Right atrium auricular region (tissue), 2 donors: ENCODE measurements at regions not wholly inside any gene's neighbourhood (a gene's known extent, or its start where the extent isn't known, plus 50 kb on each side); places are given as distances from the start of the nearest gene placed in this dataset.

ENCODE experiments used
- DNase-seq: peaks from one replicate; pipeline ENCODE4 v3.0.0-alpha.2; 2019; ENCODE audit warnings: low spot score
- H3K27ac ChIP-seq, 2 donors: fragments of 200-600 bp; sonication (generic); 1 replicate in 1 of 2; 2 replicates in 1 of 2; pipeline ENCODE4 v1.5.1; 2016 to 2019
- H3K27me3 ChIP-seq, 2 donors: fragments of 200-600 bp; sonication (generic); one replicate each; pipeline versions ENCODE4 v1.5.1 to v1.6.0; 2017 to 2019
- H3K36me3 ChIP-seq: fragments of 200-600 bp; sonication (generic); one replicate; pipeline ENCODE4 v1.5.1; 2016
- H3K4me1 ChIP-seq, 2 donors: fragments of 200-600 bp; sonication (generic); one replicate each; pipeline versions ENCODE4 v1.5.1 to v1.6.0; 2017 to 2019
- H3K4me3 ChIP-seq, 2 donors: fragments of 200-600 bp; sonication (generic); 1 replicate in 1 of 2; 2 replicates in 1 of 2; pipeline ENCODE4 v1.5.1; 2017 to 2019; ENCODE audit warnings: mild to moderate bottlenecking in 1 of 2, moderate library complexity in 1 of 2
- H3K9me3 ChIP-seq, 2 donors: fragments of 200-600 bp; sonication (generic); one replicate each; pipeline ENCODE4 v1.5.1; 2019
- TF ChIP-seq, protein P1 (sequence below), 2 donors: fragments of 200-600 bp; sonication (generic); IDR thresholded peaks; one replicate each; pipeline ENCODE4 v1.5.1; 2019; ENCODE audit warnings: antibody characterized with exemption in 2 of 2

DNA sequence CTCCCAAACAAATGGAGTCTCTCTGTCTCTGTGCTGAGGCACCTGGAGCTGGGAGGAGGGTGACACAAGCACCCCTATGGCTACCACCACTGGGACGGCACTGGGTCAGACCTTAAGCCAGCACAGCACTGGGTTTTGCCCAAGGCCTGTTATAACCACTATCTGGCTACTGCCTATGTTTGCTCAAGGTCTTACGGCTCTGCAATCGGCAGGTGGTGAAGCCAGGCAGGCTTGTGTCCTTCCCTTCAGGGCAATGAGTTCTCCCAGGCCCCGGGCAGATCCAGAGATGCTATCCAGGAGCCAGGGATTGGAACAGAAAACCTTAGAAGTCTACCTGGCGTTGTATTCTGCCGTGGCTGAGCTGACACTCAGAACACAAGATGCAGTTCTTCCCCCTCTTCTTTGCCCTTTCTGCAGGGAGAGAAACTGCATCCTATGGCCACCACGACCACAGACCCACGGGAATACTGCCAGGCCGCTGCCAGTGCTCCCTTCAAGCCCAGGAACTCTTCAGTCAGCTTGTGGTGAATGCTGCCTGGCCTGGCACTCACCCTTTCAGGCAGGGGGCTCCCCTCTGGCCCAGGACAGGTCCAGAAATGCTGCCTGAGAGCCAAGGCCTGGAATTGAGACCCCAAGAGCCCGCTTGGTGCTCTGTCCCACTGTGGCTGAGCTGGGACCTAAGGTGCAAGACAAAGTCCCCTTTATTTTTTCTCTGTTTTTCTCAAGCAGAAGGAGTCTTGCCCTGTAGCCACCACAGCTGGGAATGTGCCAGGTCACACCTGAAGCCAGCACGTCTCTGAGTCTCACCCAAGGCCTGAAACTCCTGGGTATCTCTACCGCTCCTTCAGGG lies 67.0 kb upstream of the FRMD1 start:
- Histone ChIP-seq H3K4me1 (no peaks in the 10 kb centered on the region), H3K36me3 (no peaks in the 10 kb centered on the region), H3K27ac (no peak overlapping the region), H3K9me3 (no peaks in the 10 kb centered on the region), H3K27me3 (no peaks in the 10 kb centered on the region), H3K4me3 (no peak overlapping the region)
- TF ChIP-seq, protein P1, sequence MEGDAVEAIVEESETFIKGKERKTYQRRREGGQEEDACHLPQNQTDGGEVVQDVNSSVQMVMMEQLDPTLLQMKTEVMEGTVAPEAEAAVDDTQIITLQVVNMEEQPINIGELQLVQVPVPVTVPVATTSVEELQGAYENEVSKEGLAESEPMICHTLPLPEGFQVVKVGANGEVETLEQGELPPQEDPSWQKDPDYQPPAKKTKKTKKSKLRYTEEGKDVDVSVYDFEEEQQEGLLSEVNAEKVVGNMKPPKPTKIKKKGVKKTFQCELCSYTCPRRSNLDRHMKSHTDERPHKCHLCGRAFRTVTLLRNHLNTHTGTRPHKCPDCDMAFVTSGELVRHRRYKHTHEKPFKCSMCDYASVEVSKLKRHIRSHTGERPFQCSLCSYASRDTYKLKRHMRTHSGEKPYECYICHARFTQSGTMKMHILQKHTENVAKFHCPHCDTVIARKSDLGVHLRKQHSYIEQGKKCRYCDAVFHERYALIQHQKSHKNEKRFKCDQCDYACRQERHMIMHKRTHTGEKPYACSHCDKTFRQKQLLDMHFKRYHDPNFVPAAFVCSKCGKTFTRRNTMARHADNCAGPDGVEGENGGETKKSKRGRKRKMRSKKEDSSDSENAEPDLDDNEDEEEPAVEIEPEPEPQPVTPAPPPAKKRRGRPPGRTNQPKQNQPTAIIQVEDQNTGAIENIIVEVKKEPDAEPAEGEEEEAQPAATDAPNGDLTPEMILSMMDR (IDR thresholded peaks at IDR 0.05), result no peak
- peak; percentile 43 for DNase-seq

- Histone ChIP-seq H3K36me3 (no peaks in the 10 kb centered on the region), H3K27ac (no peak overlapping the region), H3K9me3 (no peaks in the 10 kb centered on the region), H3K27me3 (no peaks in the 10 kb centered on the region), H3K4me3 (no peak overlapping the region), H3K4me1 (peaks cover 0 to under 1% of the 10 kb centered on the region in 2 donors)
- TF ChIP-seq, protein P1 (IDR thresholded peaks at IDR 0.05), result no peak
- DNase-seq, result peak; percentile 18
Observed at GRCh38 chr6:168139121-168139520, 60.1 kb upstream of the FRMD1 start.

DNA sequence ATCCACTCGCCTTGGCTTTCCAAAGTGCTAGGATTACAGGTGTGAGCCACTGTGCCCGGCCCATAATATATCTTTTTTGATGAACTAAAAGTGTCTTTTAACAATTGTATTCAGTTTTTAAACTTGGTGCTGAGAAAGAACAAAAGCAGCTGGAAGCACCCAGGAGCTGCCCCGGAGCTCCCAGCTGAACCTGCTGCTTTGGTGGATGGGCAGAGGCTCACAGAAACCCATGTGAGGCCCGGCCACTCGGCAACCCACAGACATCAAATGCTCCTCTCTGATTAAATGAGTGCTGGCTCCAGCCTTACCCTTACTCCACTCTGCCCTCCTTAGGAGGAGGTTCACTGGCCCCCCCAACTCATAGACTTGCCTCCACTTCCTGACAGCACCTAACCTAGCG lies 59.4 kb upstream of the FRMD1 start:
- TF ChIP-seq, protein P1 (IDR thresholded peaks at IDR 0.05), result no peak
- no peaks in the 10 kb centered on the region for H3K36me3 ChIP-seq
- peak; percentile 38 for DNase-seq
- H3K27me3 ChIP-seq, result no peaks in the 10 kb centered on the region
- H3K9me3 ChIP-seq, result no peaks in the 10 kb centered on the region
- H3K4me3 ChIP-seq, result no peak overlapping the region
- H3K27ac ChIP-seq, result no peak overlapping the region
- peaks cover 0 to 5% of the 10 kb centered on the region in 2 donors for H3K4me1 ChIP-seq

GRCh38 chr6:168137024-168137423 lies 58.0 kb upstream of the FRMD1 start:
- Histone ChIP-seq H3K27me3 (no peaks in the 10 kb centered on the region), H3K4me3 (no peak overlapping the region), H3K36me3 (no peaks in the 10 kb centered on the region), H3K27ac (no peak overlapping the region), H3K9me3 (no peaks in the 10 kb centered on the region), H3K4me1 (peaks cover 0 to 14% of the 10 kb centered on the region in 2 donors)
- peak; percentile 36 for DNase-seq
- TF ChIP-seq, protein P1 (IDR thresholded peaks at IDR 0.05), result no peak

DNA sequence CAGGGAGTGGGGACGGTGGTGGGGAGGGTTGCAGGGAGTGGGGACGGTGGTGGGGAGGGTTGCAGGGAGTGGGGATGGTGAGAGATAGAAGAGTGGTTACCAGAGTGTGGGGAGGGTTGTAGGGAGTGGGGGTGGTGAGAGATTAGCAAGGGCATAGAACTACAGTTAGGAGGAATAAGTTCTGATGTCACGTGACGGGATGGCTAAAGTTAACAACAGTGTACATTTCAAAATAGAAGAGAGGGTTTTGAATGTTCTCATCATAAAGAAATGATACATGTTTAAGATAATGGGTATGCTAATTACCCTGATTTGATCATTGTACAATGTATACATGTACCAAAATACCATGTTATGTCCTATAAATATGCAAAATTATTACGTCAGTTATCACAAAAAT lies 57.6 kb upstream of the FRMD1 start:
- DNase-seq, result no peak
- no peak overlapping the region for H3K27ac ChIP-seq
- peaks cover 0 to 15% of the 10 kb centered on the region in 2 donors for H3K4me1 ChIP-seq
- no peaks in the 10 kb centered on the region for H3K27me3 ChIP-seq
- no peak overlapping the region for H3K4me3 ChIP-seq
- TF ChIP-seq, protein P1 (IDR thresholded peaks at IDR 0.05), result no peak
- H3K36me3 ChIP-seq, result no peaks in the 10 kb centered on the region
- no peaks in the 10 kb centered on the region for H3K9me3 ChIP-seq
